ENCODE measurements at regions not wholly inside any gene's neighbourhood (a gene's known extent, or its start where the extent isn't known, plus 50 kb on each side); places are given as distances from the start of the nearest gene placed in this dataset.

DNA sequence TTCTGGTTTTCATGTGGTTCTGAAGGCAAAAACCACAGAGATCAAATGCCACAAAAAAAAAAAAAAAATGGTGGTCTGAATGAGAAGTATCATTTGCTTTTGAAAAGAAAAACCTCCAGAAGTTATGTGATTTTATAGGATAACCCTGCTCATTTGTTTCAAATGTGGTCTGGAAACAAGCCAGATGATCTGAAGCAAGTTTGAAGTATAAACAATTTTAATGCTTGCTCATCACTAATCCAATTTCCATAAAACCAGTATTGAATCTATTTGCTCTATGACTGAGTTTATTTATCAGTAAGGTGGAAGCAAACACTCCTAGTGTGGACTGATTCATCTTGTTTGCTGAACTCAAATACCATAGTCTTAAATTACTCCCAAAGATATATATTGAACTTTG is 407.3 kb upstream of the FLRT2 start:
- peak; percentile 11 for DNase-seq (ENCODE audit: low read depth)
- no peak overlapping the region for H3K4me3 ChIP-seq (ENCODE audit: low read length)

DNA sequence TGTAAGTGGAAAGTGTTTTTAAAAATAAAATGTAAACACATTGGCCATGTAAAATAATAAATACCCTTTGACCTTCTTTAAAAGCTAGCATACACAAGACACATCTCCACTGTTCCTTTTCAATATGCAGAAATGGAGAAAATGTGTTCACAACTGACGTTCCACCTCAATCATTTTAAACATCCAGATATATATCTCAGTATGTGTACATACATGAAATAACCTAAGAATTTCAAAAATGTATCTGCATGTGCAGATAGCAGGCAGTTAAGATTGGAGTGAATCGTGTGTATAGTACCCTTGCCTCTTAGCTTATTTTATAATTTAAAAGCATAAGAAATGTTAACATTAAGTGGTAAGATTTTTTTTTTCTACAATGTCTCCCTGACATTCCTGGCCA is 406.2 kb upstream of the FLRT2 start:
- TF ChIP-seq, protein P1, sequence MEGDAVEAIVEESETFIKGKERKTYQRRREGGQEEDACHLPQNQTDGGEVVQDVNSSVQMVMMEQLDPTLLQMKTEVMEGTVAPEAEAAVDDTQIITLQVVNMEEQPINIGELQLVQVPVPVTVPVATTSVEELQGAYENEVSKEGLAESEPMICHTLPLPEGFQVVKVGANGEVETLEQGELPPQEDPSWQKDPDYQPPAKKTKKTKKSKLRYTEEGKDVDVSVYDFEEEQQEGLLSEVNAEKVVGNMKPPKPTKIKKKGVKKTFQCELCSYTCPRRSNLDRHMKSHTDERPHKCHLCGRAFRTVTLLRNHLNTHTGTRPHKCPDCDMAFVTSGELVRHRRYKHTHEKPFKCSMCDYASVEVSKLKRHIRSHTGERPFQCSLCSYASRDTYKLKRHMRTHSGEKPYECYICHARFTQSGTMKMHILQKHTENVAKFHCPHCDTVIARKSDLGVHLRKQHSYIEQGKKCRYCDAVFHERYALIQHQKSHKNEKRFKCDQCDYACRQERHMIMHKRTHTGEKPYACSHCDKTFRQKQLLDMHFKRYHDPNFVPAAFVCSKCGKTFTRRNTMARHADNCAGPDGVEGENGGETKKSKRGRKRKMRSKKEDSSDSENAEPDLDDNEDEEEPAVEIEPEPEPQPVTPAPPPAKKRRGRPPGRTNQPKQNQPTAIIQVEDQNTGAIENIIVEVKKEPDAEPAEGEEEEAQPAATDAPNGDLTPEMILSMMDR (IDR thresholded peaks at IDR 0.05; ENCODE audit: insufficient read depth, low read depth, low read length, missing control alignments) = no peak

More for the DNA sequence above, 407.3 kb upstream of the FLRT2 start:
- TF ChIP-seq, protein P1 (IDR thresholded peaks at IDR 0.05; ENCODE audit: insufficient read depth, low read depth, low read length, missing control alignments) = no peak

DNA sequence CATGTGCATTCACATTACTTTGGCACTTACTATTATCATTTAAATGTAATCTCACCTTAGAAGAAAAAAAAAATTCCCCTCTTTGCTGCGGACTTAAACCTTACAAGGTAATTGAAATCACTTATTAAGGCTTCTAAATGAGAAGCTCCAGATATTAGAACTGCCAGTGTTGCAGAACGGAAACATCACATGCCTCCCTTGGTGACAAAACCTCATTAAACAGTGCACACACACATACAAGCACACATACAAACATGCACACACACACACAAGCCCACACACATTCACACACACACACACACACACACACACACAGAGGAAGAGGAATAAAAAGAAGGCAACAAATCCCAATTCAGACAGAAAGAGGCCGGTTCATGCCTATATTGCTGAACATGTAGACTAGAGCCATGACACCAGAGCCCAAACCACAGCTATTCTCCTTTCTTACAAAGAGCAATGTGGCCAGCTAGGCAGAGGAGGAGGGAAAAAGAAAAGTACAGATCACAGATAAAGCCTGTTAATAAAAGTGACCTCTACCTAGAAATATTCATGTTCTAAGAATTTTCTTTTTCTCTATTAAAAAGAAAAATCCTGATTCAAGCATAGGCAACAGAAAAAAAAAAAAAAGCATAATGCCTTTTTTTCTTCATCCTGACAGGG is 405.2 kb upstream of the FLRT2 start:
- TF ChIP-seq, protein P1 (IDR thresholded peaks at IDR 0.05; ENCODE audit: insufficient read depth, low read depth, low read length, missing control alignments) = no peak
- DNase-seq (ENCODE audit: low read depth) = no peak
- H3K4me3 ChIP-seq (ENCODE audit: low read length) = no peak overlapping the region

More for the DNA sequence above, 406.2 kb upstream of the FLRT2 start:
- no peak for DNase-seq (ENCODE audit: low read depth)
- no peak overlapping the region for H3K4me3 ChIP-seq (ENCODE audit: low read length)

DNA sequence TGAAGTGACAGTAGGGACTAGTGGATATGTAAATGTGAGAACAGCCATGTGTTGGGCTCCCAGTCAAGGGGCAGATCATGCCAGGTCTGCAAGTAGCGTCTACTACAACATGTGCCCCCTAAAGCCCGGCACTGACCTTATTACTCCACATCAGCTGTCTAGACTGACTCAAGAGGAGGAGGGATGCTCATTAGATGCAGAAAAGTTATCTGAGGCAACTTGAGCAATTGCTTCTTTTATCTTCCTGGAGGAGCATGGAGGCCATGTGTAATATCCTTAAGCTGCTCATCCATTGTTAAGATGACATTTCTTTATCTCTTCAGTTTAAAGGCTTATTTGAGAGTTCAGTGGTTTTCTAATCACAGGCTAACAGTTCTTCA is 404.7 kb upstream of the FLRT2 start:
- no peak for DNase-seq (ENCODE audit: low read depth)
- TF ChIP-seq, protein P1 (IDR thresholded peaks at IDR 0.05; ENCODE audit: insufficient read depth, low read depth, low read length, missing control alignments) = no peak
- H3K4me3 ChIP-seq (ENCODE audit: low read length) = no peak overlapping the region

DNA sequence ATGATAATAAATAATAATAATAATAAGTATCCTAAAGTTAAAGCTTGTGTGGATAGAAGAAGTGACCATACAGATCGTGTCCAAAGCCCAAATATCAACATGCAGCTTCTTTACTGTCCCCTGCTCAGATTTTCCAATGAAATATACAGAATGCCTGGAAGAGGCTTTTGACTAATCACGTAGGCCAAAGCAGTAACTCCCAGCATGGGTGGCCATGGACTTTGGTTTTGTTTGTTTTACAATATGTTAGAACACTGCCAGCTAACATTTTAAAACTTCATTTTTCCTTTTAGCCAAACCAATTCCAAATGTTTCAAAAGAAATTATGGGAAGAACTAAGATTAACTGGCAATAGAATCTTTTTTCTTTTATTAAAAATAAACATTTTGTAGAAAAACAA is 400.0 kb upstream of the FLRT2 start:
- DNase-seq (ENCODE audit: low read depth) = no peak
- TF ChIP-seq, protein P1 (IDR thresholded peaks at IDR 0.05; ENCODE audit: insufficient read depth, low read depth, low read length, missing control alignments) = no peak
- H3K4me3 ChIP-seq (ENCODE audit: low read length) = no peak overlapping the region

DNA sequence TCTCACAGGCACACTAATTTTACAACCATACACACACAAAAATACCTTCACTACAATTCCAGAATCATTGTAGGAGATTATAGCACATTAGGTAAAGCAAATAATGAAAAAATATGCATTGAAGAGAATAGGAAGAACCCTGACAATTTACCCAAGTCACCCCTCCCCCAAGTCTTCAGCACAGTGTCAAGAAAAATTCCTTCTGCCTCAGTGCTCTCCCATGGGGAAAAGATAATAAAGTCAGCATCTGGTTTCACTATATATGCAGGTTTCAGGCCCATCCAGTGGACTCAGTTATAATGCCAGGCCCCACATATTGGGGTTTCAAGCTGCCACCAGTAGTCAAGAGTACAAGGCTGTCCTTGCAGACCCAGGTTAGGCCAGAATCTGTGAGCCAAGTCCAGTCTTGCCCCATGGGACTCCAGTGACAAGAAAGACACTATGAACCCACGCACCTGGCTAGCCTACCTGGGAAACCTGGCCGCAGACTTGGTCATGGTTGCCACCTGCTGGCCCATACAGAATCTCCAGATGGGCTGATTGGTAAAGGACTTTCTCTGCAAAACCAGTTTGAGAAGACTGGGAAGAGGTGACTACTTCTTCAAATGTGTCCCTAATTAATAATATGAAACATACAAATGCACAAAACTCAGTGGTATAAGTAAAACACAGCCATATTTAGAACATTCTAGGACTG is 398.6 kb upstream of the FLRT2 start:
- peak; percentile 70 for DNase-seq (ENCODE audit: low read depth)
- TF ChIP-seq, protein P1 (IDR thresholded peaks at IDR 0.05; ENCODE audit: insufficient read depth, low read depth, low read length, missing control alignments) = peak; percentile 73
- H3K4me3 ChIP-seq (ENCODE audit: low read length) = no peak overlapping the region
